Muscle layer of colon (tissue), 2 donors: ENCODE measurements at regions not wholly inside any gene's neighbourhood (a gene's known extent, or its start where the extent isn't known, plus 50 kb on each side); places are given as distances from the start of the nearest gene placed in this dataset.
A peak's percentile ranks its signal among the peaks of the same experiment; 100 is the strongest.
"Not testable (repeated sequence)": the region's sequence is repeated elsewhere in the genome, so short reads cannot be mapped to it uniquely, and the experiment has no call there.

ENCODE experiments used
- H3K27ac ChIP-seq: one replicate; pipeline ENCODE4 v1.7.0; 2013; ENCODE audit warnings: low read depth, mild to moderate bottlenecking, low read length, moderate library complexity
- H3K27me3 ChIP-seq, 2 donors: one replicate each; pipeline ENCODE4 v1.7.0; 2013; ENCODE audit warnings: low read length in 2 of 2, mild to moderate bottlenecking in 2 of 2; ENCODE audit not compliant: insufficient read depth in 2 of 2, control insufficient read depth in 1 of 2
- H3K36me3 ChIP-seq: one replicate; pipeline ENCODE4 v1.7.0; 2013; ENCODE audit warnings: mild to moderate bottlenecking, low read length; ENCODE audit not compliant: insufficient read depth
- H3K4me1 ChIP-seq: one replicate; pipeline ENCODE4 v1.7.0; 2013; ENCODE audit warnings: mild to moderate bottlenecking, low read length; ENCODE audit not compliant: insufficient read depth
- H3K4me3 ChIP-seq, 2 donors: one replicate each; pipeline ENCODE4 v1.7.0; 2013; ENCODE audit warnings: low read length in 2 of 2, low read depth in 1 of 2, mild to moderate bottlenecking in 1 of 2, moderate library complexity in 1 of 2
- H3K9ac ChIP-seq: one replicate; pipeline ENCODE4 v1.7.0; 2013; ENCODE audit warnings: low read length
- H3K9me3 ChIP-seq: one replicate; pipeline ENCODE4 v1.7.0; 2013; ENCODE audit warnings: mild to moderate bottlenecking, low read length
- donor health status: abdominal sarcoma.
- donor health status: Adenocarcinoma of cecum.

DNA sequence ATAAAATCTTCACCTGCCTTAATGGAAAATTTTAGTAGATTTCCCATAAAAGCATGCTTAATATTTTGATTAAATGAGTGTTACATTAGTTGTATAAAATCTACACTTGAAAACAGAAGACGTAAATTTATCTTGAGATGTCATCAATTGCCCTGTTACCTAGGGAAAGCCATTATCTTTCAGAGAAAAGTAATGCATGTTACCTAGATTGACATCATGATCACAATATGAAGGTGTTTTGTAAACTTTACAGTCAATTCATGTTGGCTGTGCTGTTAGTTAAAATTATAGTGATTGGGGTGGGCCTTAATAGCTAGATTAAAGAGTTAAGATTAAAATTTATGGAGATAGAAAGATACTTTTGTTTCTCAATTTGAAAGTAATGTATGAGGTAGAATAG is 293.2 kb upstream of the PCDH18 start:
- Histone ChIP-seq H3K36me3 (no peaks in the 10 kb centered on the region), H3K4me3 (no peak overlapping the region)

DNA sequence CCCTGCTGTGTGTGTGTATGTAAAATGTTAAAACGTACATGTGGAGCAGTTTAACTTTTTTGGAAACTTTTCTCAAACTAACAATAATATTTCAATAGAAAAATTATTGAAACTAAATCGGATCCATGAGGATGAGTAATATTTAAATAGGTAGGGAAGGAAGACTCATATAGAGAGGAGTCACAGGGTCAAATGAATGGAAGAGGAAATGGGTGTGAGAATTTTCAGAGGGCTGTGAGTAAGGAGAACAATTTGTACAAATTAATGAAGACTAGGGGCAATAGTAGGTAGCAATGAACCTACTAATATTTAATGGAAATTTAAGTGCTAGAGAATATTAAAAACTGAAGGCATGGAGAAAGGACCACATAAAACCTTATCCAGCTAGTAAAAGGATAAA is 290.7 kb upstream of the PCDH18 start:
- H3K9me3 ChIP-seq, result no peaks in the 10 kb centered on the region
- no peak overlapping the region for H3K27ac ChIP-seq
- H3K27me3 ChIP-seq, result no peaks in the 10 kb centered on the region
- no peak overlapping the region for H3K9ac ChIP-seq
- no peaks in the 10 kb centered on the region for H3K36me3 ChIP-seq
- H3K4me3 ChIP-seq, result no peak overlapping the region
- H3K4me1 ChIP-seq, result no peaks in the 10 kb centered on the region

More for the DNA sequence above, 293.2 kb upstream of the PCDH18 start:
- no peaks in the 10 kb centered on the region for H3K9me3 ChIP-seq
- H3K27ac ChIP-seq, result no peak overlapping the region
- no peaks in the 10 kb centered on the region for H3K4me1 ChIP-seq
- no peak overlapping the region for H3K9ac ChIP-seq
- H3K27me3 ChIP-seq, result no peaks in the 10 kb centered on the region

DNA sequence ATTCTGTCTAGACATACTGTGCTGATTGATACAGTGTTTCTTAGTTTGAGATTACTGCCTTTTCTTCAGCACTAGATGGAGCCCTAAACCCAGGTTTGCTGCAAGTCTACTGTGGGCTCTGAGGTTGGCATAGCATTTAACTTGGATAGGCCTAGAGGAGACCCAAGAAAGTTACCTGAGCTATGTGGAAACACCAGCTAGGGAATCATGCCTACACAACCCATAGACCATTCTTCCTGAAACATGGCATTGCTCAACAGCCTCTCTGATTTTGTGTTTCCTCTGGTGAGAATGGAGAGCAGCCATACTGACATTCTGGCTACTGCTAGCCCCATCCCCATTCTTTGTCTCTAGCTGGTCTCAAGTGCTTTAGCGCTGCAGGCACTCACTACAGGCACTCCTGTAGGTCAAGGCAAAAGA is 287.7 kb upstream of the PCDH18 start:
- Histone ChIP-seq H3K4me3 (no peak overlapping the region), H3K27ac (no peak overlapping the region), H3K9ac (no peak overlapping the region), H3K4me1 (no peaks in the 10 kb centered on the region), H3K9me3 (no peaks in the 10 kb centered on the region), H3K36me3 (no peaks in the 10 kb centered on the region), H3K27me3 (no peaks in the 10 kb centered on the region)

DNA sequence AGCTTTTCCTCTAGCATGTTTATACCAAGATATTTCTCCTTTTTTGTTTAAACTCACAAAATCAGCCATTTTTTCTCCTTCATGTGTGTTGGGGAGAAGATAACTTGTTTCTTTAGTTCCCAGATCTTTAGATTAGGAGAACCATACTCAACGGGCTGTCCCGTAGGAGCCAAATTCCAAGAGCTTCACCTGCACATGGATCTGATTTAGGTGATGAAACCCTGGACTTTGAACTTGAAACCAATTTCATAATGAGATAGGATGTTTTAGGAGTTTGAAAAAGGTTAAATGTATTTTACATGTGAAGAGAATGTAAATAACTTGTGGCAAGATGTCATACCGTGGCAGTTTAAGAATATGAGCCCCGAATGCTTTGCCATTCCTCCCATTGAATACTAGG is 280.0 kb upstream of the PCDH18 start:
- no peaks in the 10 kb centered on the region for H3K27me3 ChIP-seq
- H3K9me3 ChIP-seq, result no peaks in the 10 kb centered on the region
- H3K4me3 ChIP-seq, result no peak overlapping the region
- H3K9ac ChIP-seq, result no peak overlapping the region
- H3K36me3 ChIP-seq, result no peaks in the 10 kb centered on the region
- no peak overlapping the region for H3K27ac ChIP-seq
- no peaks in the 10 kb centered on the region for H3K4me1 ChIP-seq

DNA sequence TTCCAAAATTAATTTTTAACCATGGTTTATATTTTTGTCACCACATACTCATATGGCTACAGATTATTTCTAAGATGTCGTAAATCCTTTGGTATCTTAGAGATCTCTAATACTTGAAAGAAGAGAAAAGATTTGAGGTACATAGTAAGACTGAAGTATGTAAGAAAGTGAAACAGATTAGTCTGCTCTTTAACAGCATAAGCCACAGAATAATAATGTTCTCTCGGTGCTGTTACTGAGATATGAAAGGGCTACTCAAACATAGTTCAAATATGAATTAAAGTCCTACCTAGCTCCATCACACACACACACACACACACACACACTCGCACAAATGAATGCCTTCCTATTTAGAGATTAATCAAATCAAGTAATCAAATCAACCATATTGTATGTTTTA is 274.1 kb upstream of the PCDH18 start:
- Histone ChIP-seq H3K9ac (no peak overlapping the region), H3K4me3 (no peak overlapping the region), H3K27ac (no peak overlapping the region), H3K36me3 (no peaks in the 10 kb centered on the region), H3K4me1 (no peaks in the 10 kb centered on the region), H3K9me3 (no peaks in the 10 kb centered on the region), H3K27me3 (no peaks in the 10 kb centered on the region)

DNA sequence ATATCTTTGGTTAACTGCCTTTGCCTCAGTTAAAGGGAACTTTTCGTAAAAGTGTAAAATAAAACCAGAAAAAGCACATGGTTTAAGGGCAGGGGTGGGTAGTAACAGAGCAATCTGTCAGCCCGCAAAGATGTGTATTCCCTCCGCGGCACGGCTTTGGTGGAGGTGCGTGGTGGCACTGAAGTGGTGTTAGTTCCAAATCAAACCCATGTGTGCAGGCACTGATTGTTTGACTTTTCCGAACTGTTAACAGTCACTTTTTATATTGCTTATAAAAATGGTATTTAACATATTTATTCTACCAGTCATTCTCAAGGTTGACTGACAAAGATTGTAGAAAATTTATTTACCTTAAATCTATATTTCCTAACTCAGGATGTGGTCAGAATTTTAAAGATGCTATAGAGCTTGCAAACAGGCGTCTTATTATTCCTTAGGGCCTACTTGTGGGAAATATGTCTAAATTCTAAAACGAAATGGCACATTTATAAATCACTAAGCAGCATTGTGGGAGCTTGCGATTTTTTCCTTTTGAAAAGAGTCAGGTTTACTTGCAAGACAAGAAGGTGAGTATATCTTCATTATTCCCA is 272.7 kb upstream of the PCDH18 start:
- no peak overlapping the region for H3K4me3 ChIP-seq
- H3K9me3 ChIP-seq, result no peaks in the 10 kb centered on the region
- H3K4me1 ChIP-seq, result no peaks in the 10 kb centered on the region
- H3K36me3 ChIP-seq, result no peaks in the 10 kb centered on the region
- H3K9ac ChIP-seq, result no peak overlapping the region
- H3K27me3 ChIP-seq, result no peaks in the 10 kb centered on the region
- no peak overlapping the region for H3K27ac ChIP-seq

DNA sequence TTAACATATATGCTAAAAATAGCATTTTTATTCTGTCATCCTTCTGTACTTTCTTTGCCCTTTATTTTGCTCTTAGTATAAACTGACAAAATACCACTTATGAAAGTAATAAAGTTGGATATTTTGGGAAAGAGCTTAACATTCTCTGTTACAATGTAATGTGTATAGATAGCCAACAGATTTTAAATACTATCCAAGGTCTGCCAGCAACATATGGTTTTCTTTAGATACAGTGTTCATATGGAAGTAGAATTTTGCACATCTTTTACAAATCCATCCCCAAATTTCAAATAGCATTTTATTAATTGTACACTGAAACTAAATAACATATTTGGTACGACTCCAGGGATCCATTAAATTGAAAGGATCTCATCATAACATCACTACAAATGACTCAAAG is 268.6 kb upstream of the PCDH18 start:
- no peaks in the 10 kb centered on the region for H3K9me3 ChIP-seq
- no peaks in the 10 kb centered on the region for H3K27me3 ChIP-seq
- no peak overlapping the region for H3K27ac ChIP-seq
- H3K9ac ChIP-seq, result no peak overlapping the region
- no peaks in the 10 kb centered on the region for H3K4me1 ChIP-seq
- no peaks in the 10 kb centered on the region for H3K36me3 ChIP-seq
- no peak overlapping the region for H3K4me3 ChIP-seq

DNA sequence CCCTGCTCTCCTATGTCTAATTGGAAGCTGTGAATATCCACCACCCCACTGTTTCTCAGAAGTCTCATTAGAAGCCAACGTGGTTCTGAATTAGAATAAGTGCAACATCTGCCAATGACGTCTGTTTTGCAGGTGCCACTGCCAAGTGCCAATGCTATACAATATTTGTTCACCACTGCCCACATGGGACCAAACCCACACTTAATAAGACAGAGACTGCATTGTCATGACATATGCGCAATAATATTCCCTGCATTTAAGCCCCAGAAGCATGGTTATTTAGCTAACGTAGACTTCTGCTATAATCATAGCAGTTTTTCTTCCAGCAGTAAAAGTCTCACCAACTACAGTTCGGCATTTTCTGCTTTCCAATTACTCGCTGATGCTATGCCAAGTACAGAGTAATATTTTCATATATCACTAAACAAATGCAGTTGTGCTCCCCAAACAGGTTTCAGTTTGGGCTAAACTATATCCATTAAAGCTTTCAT is 262.5 kb upstream of the PCDH18 start:
- Histone ChIP-seq H3K4me1 (no peaks in the 10 kb centered on the region), H3K36me3 (no peaks in the 10 kb centered on the region), H3K4me3 (peak overlapping the region in 1 of 2 donors; percentile 44), H3K27me3 (no peaks in the 10 kb centered on the region), H3K9me3 (no peaks in the 10 kb centered on the region), H3K27ac (no peak overlapping the region), H3K9ac (no peak overlapping the region)

DNA sequence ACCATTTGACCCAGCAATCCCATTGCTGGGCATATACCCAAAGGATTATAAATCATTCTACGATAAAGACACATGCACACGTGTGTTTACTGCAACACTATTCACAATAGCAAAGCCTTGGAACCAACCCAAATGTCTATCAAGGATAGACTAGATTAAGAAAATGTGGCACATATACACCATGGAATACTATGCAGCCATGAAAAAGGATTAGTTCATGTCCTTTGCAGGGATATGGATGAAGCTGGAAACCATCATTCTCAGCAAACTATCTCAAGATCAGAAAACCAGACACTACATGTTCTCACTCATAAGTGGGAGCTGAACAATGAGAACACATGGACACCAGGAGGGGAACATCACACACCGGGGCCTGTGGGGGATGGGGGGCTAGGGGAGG is 257.0 kb upstream of the PCDH18 start:
- H3K9me3 ChIP-seq, H3K9ac ChIP-seq, H3K27ac ChIP-seq: not testable (repeated sequence)

DNA sequence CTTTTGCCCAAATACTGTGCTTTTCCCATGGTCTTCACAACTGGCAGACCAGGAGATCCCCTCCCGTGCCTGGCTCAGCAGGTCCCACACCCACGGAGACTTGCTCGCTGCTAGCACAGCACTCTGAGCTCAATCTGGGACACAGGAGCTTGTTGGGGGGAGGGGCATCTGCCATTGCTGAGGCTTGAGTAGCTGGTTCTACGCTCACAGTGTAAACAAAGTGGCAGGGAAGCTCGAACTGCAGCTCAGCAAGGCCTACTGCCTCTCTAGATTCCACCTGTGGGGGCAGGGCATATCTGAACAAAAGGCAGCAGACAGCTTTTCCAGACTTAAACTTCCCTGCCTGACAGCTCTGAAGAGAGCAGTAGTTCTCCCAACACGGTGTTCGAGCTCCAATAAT is 251.6 kb upstream of the PCDH18 start:
- H3K27me3 ChIP-seq, H3K4me1 ChIP-seq, H3K27ac ChIP-seq: not testable (repeated sequence)

More for the DNA sequence above, 257.0 kb upstream of the PCDH18 start:
- H3K4me3 ChIP-seq, H3K27me3 ChIP-seq, H3K4me1 ChIP-seq, H3K36me3 ChIP-seq: not testable (repeated sequence)

DNA sequence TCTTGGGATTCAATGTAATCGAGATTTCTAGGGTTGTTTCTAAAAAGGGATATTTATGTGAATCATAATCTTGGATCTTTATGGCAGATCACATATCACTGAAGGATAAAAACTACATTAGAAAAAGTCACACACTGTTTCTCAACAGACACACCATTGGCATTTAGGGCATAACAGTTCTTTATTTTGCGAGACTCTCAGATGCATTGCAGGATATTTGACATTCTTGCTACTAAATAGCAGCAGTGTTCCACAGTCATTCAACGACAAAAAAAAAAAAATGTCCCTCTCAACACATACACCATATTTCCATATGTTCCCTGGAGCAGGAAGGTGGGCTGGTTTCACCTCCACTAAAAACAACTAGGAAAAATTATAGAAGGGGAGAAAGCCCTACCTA is 243.4 kb upstream of the PCDH18 start:
- Histone ChIP-seq H3K9ac (no peak overlapping the region), H3K4me1 (no peaks in the 10 kb centered on the region), H3K27ac (no peak overlapping the region), H3K9me3 (no peaks in the 10 kb centered on the region), H3K4me3 (no peak overlapping the region), H3K27me3 (no peaks in the 10 kb centered on the region), H3K36me3 (no peaks in the 10 kb centered on the region)

More for the DNA sequence above, 251.6 kb upstream of the PCDH18 start:
- H3K9ac ChIP-seq, H3K36me3 ChIP-seq, H3K9me3 ChIP-seq, H3K4me3 ChIP-seq: not testable (repeated sequence)

DNA sequence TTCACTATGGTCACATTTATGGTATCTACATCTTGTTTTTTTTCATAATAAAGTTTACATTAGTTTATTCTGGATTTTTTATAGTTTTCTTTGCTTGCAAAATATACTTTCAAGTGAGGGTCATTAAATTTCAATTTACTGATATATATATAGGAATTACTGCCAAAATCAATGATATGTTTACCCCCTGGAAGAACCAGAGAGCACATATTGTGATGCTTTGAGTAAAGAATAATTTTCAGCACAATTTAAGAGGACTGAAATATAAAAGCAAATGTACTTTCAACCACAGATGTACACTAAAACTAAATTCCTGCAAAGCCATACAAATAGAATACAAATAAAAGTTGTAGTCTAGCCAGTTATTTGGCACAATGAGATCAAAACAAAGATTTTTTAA is 242.2 kb upstream of the PCDH18 start:
- Histone ChIP-seq H3K9ac (no peak overlapping the region), H3K36me3 (no peaks in the 10 kb centered on the region), H3K4me3 (no peak overlapping the region), H3K27me3 (no peaks in the 10 kb centered on the region), H3K4me1 (no peaks in the 10 kb centered on the region), H3K9me3 (no peaks in the 10 kb centered on the region), H3K27ac (no peak overlapping the region)
